Right renal pelvis (tissue), 4 donors: ENCODE measurements at regions not wholly inside any gene's neighbourhood (a gene's known extent, or its start where the extent isn't known, plus 50 kb on each side); places are given as distances from the start of the nearest gene placed in this dataset.
"Not testable (repeated sequence)": the region's sequence is repeated elsewhere in the genome, so short reads cannot be mapped to it uniquely, and the experiment has no call there.

Experiments
- DNase-seq, 4 donors: peaks; one replicate each; pipeline ENCODE4 v3.0.0-alpha.2; 2013; ENCODE audit warnings: low read depth in 4 of 4, low spot score in 3 of 4, missing footprints in 1 of 4

DNA sequence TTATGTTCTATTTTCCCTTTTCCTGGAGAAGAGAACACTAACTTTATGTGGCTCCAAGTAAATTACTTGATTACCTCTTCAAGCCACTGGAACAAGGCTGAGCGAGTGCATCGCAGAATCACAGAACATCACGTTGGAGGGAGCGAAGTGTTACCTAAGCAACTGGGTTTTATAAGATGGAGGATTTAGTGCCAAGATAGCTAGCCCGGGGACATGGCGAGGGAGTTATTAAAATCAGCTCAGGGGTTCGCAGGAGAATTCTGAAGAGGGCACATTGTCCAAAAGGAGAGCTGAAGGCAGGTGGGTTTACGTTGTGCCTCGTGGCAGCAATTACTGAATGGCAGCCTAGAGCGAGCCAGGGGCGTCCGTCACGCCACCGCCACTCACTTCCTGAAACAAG is 563.2 kb upstream of the ADAMTS16 start:
- DNase-seq = no peak

DNA sequence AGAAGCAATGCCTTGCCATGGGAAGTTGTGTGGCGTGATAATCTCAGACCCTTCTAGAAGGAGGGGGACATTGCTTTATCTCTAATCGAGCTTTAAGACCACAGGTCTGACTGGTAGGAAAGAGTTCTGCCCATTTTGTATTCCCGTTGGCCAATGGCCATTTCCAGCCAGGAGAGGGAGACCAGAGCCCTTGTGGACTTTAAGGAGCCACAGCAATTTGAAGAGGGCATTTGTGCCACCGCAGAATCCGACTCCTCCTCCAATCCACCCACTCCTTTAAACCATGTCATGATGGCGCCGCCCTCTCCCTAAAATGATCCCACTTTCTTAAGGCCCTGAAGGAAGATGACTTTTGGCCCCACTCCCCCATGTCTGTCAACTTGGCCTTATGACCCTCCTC is 560.5 kb upstream of the ADAMTS16 start:
- no peak for DNase-seq

DNA sequence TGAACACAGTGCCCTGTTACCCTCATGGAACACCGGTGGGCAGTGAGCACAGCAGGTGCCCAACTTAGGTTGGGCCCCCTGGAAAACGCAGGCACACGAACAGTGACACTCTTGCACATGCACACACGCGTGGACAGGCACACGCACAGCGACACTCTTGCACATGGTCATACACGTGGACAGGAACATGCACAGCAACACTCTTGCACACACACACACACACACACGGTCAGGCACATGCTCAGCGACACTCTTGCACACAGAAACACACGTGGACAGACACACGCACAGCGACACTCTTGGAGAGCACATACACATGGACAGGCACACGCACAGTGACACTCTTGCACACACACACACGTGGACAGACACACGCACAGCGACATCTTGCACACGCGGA is 559.4 kb upstream of the ADAMTS16 start:
- no peak for DNase-seq

DNA sequence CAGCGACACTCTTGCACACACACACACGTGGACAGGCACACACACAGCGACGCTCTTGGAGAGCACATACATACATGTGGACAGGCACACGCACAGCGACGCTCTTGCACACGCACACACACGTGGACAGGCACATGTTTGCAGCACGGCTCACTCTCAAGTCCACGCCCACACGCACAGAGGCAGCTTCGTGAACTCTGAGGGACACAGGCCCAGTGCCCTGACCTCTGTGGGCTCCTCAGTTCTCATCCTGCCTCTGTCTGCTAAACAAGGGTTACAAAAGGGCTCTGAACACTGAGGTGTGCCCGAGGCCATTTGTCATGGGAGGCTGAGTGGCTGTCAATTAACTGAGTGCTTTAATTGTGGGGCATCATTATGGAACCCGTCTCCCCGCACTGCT is 558.8 kb upstream of the ADAMTS16 start:
- no peak for DNase-seq

DNA sequence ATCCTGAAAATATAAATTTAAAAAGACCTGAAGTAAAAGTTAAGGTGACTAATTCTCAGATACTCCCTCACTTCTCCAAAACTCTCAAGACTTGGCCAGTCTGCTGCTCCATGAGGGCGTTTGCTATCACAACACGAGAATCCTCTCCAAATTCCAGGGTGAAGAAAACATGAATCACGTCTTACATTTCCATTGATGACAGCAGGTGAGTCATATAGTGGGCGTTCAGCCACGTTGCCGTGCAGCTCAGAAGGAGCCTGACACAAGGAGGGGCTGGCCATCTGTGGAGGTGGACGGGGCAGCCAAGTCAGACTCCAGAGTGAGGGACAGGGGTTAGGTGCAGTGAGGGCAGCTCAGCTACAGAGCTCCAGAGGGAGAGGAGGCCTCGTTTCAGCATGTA is 555.1 kb upstream of the ADAMTS16 start:
- no peak for DNase-seq

DNA sequence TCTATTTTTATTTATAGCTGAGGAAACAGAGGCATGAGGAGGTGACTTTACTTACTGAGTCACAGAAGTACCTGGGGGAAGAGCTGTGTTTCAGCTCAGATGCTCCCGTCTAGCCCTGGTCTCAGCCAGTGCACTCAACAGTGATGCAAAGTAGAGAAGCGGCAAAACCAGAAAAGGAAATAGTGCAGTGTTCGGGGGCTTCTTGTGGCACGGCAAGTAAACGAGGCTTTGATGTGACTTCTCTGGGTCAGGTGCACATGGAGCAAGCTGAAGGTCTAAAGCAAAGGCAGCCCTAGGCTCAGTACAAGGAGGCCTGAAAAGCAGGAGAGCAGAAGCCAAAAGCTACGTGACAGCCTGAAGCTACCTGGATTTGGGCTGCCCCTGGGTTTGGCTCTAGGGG is 526.7 kb upstream of the ADAMTS16 start:
- DNase-seq = no peak

DNA sequence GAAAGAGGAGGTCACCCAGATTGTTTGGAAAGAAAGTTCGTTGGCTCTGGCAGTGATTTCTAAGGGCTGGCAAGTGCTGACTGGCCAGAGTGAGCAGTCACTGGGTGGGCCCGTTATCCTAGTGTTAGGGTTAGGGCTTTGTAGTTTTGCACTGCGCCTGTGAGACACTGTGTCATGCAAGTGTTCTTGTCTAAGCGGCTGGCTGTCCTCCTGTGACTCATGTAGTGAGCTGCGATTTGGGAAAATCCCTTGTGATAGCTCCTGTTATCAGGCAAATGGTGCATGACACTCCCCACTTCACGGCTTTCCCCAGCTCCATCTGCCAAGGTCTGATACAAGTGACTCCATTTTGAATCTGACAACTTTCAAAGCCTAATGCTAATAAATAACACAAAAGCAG is 526.0 kb upstream of the ADAMTS16 start:
- no peak for DNase-seq

DNA sequence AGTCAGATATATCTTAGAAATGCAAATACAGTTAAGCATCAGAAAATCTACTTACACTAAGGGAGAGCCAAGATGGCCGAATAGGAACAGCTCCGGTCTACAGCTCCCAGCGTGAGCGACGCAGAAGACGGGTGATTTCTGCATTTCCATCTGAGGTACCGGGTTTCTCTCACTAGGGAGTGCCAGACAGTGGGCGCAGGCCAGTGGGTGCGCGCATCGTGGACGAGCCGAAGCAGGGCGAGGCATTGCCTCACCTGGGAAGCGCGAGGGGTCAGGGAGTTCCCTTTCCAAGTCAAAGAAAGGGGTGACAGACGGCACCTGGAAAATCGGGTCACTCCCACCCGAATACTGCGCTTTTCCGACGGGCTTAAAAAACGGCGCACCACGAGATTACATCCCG is 524.8 kb upstream of the ADAMTS16 start:
- not testable (repeated sequence) for DNase-seq

DNA sequence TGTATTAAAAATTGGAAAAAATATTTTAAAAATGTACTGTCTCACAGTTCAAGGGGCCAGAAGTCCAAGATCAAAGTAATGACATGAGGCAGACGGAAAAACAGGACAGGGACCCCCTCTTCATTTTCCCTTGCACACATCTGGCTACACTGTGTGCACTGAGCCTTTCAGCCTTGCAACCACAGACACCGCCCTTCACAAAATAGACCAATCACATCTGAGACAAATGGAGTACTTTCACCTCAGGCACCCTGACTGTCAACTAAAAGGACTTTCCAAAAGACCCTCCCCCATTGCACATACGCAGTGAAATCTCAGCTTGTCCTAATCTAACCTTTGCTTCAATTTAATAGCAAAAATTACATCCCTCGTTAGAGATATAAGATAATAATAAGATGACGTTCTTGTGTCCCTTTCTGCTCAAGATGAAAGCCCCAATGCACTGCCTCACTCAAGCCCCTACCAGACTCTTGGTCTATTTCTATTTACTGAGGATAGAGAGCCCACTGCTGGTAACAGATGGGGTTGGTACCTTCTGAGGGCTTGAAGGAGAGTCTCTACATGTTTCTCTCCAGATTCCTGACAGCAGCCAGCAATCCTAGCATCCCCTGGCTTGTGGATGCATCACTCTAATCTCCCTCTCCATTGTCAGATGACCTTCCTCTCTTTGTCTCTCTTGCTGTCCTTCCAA is 514.8 kb upstream of the ADAMTS16 start:
- no peak for DNase-seq

DNA sequence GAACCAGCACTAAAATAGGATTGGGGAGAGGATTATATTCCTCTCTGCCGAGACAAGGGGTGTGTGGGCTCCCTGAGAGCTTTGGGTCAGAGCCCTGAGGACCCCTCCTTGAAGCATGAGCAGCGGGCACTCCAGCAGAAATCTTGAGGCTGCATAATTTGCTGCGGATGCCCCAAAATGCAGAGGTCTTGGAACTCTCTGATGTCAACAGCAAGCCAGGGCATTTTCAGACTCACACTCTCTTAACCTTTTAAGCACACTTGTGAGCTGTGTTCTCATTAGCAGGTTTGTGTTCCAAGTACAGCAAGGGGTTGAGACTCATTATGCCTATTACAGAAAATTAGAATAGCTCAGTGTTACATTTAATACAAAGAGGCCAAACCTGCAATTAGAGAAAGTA is 513.0 kb upstream of the ADAMTS16 start:
- DNase-seq = no peak

DNA sequence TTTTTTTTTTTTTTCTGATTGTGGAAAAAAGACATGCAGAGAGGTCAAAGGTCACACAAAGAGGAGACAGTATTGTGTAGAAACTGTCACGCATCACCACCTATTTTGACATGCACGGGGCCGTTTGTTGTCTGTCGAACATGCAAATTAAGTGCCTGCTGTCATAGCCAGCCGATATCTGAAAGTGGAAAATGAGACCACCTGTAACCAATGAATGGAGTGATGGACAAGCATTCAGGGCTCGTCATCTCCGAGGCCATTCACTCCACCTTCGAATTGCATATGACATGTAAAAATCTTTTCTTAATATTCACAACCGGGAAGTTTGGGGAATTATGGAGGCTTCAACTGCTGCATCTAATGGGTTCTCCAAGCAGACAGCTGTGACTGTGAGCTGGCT is 512.2 kb upstream of the ADAMTS16 start:
- DNase-seq = no peak

DNA sequence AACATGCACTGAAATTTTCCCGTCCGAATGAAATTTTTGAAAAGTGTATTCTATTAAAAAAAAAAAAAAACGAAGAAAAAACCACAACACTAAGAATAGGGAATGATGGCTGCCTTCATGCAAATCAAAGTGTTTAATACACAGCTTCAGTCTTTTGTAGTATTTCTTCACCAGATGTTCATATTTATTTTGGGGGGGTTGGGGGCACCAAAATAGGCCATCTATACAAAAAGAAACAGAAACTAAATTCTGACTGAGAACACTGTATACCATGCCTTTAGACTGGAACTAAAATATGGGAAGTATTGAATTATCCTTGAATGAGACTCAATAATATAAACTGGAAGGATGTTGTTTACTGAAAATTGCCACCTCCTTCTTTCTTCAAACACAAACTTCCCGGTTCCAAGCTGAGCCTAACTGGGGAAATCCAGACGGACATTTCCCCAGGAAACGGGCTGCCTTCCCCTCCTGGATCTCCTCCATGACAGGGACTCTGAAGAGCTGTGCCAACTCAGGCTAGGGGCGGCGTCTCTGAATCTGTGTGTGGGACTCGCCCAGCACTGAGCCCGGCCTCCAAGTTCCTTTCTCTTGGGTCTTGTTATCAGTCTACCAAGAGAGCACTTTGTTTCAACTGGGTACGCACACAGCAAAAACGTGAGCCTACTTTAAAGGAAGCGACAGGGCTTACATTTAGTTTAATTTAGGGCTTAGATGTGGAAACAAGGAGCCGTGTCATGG is 511.3 kb upstream of the ADAMTS16 start:
- no peak for DNase-seq

DNA sequence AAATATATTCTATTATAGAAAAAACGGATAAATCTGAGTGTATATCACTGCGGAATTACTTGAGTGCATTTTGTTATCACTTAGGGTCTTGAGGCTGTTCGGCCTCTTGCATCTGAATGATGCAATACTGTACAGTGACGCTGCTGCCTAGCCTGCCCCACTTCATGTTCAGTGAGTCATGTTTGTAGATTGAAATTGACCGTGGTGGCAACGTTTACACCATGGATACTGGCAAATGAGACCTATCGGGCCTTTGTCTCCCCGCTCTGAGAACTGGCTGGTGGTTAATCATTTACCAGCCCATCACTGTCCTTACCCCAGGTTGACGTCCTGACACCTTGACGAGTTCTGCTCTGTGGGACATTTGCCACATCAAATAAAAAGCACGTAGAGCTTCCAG is 510.1 kb upstream of the ADAMTS16 start:
- no peak for DNase-seq

DNA sequence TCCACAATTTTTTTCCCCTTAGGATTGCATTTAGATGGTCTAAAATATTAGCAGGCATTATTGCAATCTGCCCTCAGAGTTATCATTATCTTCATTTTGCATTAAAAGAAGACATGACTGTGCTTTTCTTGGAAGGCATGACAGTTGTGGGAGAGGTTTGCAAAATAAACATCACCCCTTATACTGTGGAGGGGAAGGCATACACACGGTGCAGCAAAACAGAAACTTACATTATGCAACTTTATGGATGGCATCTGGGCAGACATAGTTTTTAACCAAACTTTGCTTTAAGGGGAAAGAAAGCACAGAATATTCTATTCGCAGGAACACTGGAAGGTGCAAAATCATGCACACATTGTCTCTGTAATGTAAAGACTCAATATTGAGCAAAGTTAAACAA is 505.8 kb upstream of the ADAMTS16 start:
- DNase-seq = no peak

DNA sequence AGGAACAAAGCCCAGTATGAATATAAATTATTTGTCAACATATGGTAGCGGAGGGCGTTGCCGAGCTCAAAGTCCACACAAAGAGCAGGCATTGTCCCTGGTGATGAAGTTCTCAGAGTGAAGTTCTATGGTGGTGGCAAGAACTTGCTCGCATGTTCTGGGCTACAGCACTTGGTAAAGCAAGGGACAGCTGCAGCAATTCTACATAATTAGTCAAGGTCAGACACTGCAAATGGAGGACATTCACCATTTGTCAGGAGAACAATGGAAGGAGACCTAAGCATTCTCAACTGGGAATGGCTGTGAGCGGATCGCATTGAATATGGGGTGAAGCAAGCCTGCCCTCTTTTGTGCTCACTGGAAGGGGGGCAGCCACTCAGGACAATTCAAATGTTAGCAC is 503.8 kb upstream of the ADAMTS16 start:
- DNase-seq = no peak

DNA sequence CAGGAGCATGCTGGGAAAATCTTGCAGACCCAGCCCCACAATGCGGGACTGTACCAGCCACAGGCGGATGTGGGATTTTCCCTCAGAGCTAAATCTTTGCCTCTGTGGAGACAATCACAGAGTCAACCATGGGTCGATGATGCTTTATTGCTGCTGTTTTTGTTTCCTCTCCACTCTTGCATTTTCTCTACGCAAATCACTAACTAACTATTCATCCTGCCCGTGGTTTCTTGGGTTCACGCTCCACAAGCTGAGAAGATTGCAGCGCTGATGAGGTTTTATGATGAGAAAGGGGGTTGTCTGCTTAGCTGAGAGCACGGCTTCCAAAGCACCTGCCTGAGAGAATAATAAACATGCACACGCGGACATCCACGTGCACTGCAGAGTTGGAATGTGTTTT is 500.2 kb upstream of the ADAMTS16 start:
- no peak for DNase-seq

DNA sequence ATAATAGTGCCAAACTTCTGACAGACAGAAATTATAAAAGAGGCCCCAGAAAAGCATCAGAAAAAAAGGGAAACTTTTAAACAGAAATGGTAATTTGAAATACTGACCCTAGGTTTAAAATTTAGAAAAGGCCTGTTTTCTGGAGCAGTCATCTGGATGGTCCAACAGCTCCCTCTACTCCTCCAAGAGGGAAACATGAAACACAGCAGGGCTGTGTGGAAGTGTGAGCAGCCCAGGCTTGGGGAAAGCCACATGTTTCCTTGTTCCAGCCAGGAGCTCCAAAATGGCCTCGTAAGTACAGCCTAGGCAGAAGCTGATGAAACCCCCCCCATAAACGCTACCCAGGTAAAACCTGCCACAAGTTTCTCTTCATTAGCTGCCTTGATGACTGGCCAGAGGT is 499.3 kb upstream of the ADAMTS16 start:
- no peak for DNase-seq

DNA sequence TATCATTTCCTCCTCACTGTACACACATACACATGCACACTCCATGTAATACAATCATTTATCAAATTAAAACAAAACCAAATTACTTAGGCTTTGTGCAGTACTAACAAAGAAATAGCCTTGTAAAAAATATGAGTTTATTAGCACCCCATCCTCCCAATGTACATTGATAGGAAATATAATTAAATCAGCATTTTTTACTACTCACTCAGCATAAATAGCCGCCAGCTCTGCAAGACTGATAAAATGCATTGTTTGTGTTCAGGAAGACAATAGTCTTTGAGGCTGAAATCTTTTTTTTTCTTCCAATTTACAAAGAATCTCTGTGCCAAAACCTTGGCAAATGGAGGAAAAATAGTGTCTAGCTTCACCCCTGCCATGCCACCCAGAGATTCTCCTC is 497.6 kb upstream of the ADAMTS16 start:
- no peak for DNase-seq

DNA sequence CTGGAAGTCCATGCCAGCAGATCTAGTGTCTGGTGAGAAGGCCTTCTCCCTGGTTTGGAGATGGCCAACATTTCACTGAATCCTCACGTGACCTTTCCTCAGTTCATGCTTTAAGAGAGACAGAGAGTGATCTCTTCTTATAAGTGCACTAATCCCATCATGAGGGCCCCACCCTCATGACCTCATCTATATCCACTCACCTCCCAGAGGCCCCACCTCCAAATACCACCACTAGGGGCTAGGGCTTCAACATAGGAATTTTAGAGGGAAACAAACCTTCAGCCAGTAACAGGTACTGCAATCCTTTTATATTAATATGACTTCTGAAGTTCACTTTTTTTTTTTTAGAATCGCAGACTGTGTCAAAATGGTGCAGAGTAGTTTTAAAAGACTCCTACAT is 496.9 kb upstream of the ADAMTS16 start:
- DNase-seq = no peak

DNA sequence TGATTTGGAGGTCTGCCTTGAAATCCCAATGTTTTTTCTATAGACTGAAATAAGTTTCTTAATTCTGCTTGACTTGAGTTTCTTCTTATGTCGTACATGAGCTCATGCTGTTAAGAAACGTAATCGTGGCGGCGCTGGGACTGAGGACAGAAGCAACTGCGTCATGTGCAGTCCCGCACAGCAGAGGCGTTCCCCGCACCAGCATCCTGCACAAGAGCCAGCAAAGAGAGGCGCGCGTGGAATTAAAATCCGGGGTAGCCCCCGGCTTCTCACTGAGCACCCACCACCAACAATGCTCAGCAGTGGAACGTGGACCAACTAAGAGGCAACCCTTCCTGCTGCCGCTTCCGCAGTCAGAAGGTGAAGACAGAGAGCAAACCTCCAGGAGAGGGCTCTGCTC is 496.2 kb upstream of the ADAMTS16 start:
- DNase-seq = no peak

DNA sequence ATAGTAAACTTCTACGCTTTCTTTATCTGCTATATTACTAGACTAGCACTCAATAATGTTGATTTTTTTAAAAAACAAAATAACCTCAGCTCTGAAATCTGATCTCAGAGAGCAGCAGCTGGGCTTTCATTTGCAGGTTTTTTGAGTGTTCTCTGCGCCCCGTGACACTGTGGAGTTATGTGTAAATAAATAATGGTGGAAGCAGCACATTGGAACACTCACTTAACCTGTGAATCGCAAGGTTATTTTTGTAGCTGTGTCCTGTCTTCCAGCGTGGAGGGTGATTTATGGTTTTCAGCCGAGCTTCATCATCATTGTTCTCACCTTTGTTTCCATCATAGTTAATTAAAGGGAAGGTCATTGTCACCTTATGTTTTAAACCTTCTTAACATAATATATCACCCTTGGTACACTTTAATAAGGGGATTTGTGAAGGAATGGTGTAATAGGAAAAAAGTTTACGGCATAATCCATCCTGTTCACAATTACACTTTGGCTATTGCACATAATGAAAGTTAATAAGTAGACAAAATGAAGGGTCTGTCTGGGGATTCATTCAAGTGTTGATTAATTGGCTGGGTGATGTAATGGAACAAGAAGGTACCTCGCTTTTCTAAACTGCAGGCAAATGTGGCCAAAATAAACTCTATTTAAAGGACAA is 493.3 kb upstream of the ADAMTS16 start:
- DNase-seq = no peak

DNA sequence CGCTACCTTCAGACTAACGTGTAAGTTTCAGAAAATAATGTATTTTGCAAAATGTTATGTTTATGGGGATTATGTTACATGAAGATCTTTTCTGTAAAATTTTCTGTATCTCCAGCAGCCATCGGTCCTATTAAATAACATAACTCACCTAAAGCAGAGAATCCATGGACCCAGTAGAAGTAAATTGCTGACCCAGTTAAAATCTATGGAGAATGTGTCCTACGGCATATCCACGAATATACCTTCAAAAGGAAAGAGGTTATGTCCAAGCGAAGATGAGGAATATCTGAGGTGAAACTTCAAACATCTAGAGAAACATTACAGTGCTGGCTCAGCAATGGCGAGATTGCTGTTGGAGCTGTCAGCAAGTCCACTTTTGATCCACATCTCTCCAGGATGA is 492.2 kb upstream of the ADAMTS16 start:
- DNase-seq = no peak
